ENCODE measurements at regions not wholly inside any gene's neighbourhood (a gene's known extent, or its start where the extent isn't known, plus 50 kb on each side); places are given as distances from the start of the nearest gene placed in this dataset.

GRCh38 chr10:121073728-121074127 lies 222.6 kb downstream of the WDR11 start:
- no peak for DNase-seq

- DNase-seq, result no peak
Measured at GRCh38 chr10:121076776-121077715, 225.9 kb downstream of the WDR11 start.

- DNase-seq, result no peak
Measured at GRCh38 chr10:121078036-121078435, 226.9 kb downstream of the WDR11 start.

GRCh38 chr10:121078672-121079102 lies 227.5 kb downstream of the WDR11 start:
- DNase-seq, result no peak

GRCh38 chr10:121079226-121079625 lies 228.1 kb downstream of the WDR11 start:
- DNase-seq, result no peak

- no peak for DNase-seq
Measured at GRCh38 chr10:121080281-121080891, 229.2 kb downstream of the WDR11 start.

GRCh38 chr10:121081306-121081705 lies 230.1 kb downstream of the WDR11 start:
- DNase-seq, result no peak

GRCh38 chr10:121082984-121083383 lies 231.8 kb downstream of the WDR11 start:
- no peak for DNase-seq

- peak in 9 of 14 donors; percentile 38 to 70 (median 55) for DNase-seq
Measured at GRCh38 chr10:121084016-121084674, 233.0 kb downstream of the WDR11 start.

- DNase-seq, result peak in 4 of 14 donors; percentile 30 to 70 (median 62)
Measured at GRCh38 chr10:121084675-121085070, 233.5 kb downstream of the WDR11 start.

GRCh38 chr10:121085367-121085766 lies 234.2 kb downstream of the WDR11 start:
- peak in 9 of 14 donors; percentile 18 to 66 (median 43) for DNase-seq

- DNase-seq, result no peak
Measured at GRCh38 chr10:121087129-121087528, 236.0 kb downstream of the WDR11 start.

GRCh38 chr10:121087688-121088087 lies 236.5 kb downstream of the WDR11 start:
- no peak for DNase-seq

GRCh38 chr10:121088524-121088923 lies 237.4 kb downstream of the WDR11 start:
- peak in 1 of 14 donors; percentile 12 for DNase-seq

GRCh38 chr10:121089434-121089833 lies 238.3 kb downstream of the WDR11 start:
- DNase-seq, result no peak

GRCh38 chr10:121091961-121092719 lies 241.0 kb downstream of the WDR11 start:
- DNase-seq, result no peak

GRCh38 chr10:121092720-121093095 lies 241.5 kb downstream of the WDR11 start:
- DNase-seq, result no peak

GRCh38 chr10:121096617-121097431 lies 245.7 kb downstream of the WDR11 start:
- no peak for DNase-seq

- DNase-seq, result no peak
Measured at GRCh38 chr10:121098211-121098610, 247.0 kb downstream of the WDR11 start.

- no peak for DNase-seq
Measured at GRCh38 chr10:121098751-121099150, 247.6 kb downstream of the WDR11 start.

GRCh38 chr10:121099181-121099580 lies 248.0 kb downstream of the WDR11 start:
- DNase-seq, result no peak
